ENCODE measurements at regions not wholly inside any gene's neighbourhood (a gene's known extent, or its start where the extent isn't known, plus 50 kb on each side); places are given as distances from the start of the nearest gene placed in this dataset.

GRCh38 chr15:31901501-31901900 lies 128.8 kb upstream of the CHRNA7 start (continued):
- TF ChIP-seq E2F8 (IDR thresholded peaks at IDR 0.05; ENCODE audit: low read depth, partially characterized antibody) (no peak), CEBPZ (IDR thresholded peaks at IDR 0.05; ENCODE audit: low read depth, low read length) (no peak), REST (IDR thresholded peaks at IDR 0.05; ENCODE audit: low read depth, low read length) (no peak), TBL1XR1 (IDR thresholded peaks at IDR 0.05; ENCODE audit: low read depth, low read length) (no peak), RFX5 (IDR thresholded peaks at IDR 0.05; ENCODE audit: low read depth, low read length) (no peak), ZBTB11 (CRISPR knock-in tag; IDR thresholded peaks at IDR 0.05) (no peak), KLF5 (IDR thresholded peaks at IDR 0.05; ENCODE audit: partially characterized antibody) (no peak), ZNF592 (IDR thresholded peaks at IDR 0.05) (no peak)

Measured in GM12878 (cell line).